VCaP (cell line): ENCODE measurements at regions not wholly inside any gene's neighbourhood (a gene's known extent, or its start where the extent isn't known, plus 50 kb on each side); places are given as distances from the start of the nearest gene placed in this dataset.

Source experiments
- H3K27ac ChIP-seq: fragments of 450-650 bp; 2 replicates; pipeline ENCODE4 v1.5.1; 2017
- TF ChIP-seq, protein P1 (sequence below): fragments of 450-650 bp; conservative IDR thresholded peaks from 2 replicates; pipeline ENCODE4 v1.5.1; 2017; ENCODE audit warnings: mild to moderate bottlenecking, moderate library complexity

DNA sequence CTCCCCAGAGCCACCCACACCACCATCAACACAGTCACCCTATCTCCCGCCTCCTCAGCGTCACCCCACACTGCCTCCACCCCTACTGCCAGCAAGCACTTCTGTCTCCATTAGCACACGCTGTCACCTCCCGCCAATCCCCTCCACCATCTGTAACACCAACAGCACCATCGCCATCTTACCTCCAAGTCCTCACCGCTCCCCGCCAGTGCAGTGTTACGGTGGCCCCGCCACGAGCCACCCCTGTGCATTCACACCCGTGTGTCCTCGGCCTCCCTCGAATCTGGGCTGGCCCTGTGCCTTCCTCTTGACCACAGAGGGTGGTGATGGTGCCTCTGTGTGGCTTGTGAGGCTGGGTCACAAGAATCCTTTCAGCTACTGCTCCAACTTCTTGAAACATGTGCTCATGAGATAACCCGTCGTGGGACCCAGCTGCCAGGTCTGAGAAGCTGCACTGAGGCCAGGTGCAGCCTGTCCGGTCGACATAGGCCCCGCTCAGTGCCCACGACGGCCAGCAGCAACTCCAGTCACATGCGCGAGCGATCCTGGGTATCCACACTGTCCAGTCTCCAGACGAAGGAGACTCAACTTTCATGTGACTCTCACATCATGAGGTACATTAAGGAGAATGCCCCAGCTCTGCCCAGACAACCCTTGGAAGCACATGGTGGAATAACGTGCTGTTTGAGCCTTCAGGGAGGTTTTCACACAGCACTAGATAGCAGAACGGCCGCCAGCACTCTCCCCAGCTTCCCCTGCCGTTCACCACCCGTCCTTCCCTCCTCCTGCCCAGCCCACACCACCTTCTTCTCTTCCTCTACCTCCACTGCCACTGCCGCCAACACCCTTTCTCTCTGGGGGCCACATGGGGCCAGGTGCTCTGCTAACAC is 72.6 kb upstream of the ASB18 start:
- no peak overlapping the region for H3K27ac ChIP-seq
- TF ChIP-seq, protein P1, sequence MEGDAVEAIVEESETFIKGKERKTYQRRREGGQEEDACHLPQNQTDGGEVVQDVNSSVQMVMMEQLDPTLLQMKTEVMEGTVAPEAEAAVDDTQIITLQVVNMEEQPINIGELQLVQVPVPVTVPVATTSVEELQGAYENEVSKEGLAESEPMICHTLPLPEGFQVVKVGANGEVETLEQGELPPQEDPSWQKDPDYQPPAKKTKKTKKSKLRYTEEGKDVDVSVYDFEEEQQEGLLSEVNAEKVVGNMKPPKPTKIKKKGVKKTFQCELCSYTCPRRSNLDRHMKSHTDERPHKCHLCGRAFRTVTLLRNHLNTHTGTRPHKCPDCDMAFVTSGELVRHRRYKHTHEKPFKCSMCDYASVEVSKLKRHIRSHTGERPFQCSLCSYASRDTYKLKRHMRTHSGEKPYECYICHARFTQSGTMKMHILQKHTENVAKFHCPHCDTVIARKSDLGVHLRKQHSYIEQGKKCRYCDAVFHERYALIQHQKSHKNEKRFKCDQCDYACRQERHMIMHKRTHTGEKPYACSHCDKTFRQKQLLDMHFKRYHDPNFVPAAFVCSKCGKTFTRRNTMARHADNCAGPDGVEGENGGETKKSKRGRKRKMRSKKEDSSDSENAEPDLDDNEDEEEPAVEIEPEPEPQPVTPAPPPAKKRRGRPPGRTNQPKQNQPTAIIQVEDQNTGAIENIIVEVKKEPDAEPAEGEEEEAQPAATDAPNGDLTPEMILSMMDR: no peak

DNA sequence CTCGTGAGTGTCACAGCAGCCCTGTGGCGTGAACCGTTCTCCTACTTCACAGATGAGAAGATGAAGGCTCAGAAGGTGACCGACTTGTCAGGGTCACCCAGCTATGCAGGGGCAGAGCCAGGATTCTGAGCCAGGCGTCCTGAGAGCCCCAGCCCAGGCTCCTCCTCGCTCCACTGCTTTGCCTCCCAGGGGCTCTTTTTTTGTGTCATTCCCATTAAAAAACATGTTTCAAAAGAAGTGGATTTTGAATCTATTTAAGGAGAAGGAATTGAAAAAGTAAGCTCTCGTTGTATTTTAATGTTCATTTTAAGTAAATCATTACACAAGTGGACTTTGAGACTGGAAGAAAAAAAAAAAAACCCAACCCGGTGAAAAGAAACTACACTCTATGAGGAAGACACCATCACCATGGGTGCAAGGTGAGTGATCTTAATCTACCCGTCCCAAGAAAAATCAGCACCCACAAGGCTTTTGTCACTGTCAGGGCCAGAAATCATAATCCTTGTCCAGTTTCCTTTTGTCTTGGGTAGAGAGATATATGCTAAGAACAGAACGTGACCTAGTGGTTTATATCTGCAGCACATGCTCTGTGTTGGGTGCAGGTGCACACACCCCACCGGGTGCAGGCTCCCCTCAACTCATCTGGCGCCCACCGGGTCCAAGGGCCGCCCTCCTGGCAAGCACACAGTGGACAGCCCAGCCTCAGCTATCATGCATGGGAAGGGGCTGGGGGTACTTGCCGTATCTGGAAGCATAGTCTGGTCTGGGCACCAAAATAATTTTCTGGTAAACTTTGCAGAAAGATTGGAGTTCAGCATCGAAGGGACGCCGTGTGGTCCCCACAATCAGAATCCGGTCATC is 73.5 kb upstream of the ASB18 start:
- H3K27ac ChIP-seq: no peak overlapping the region
- TF ChIP-seq, protein P1: no peak

DNA sequence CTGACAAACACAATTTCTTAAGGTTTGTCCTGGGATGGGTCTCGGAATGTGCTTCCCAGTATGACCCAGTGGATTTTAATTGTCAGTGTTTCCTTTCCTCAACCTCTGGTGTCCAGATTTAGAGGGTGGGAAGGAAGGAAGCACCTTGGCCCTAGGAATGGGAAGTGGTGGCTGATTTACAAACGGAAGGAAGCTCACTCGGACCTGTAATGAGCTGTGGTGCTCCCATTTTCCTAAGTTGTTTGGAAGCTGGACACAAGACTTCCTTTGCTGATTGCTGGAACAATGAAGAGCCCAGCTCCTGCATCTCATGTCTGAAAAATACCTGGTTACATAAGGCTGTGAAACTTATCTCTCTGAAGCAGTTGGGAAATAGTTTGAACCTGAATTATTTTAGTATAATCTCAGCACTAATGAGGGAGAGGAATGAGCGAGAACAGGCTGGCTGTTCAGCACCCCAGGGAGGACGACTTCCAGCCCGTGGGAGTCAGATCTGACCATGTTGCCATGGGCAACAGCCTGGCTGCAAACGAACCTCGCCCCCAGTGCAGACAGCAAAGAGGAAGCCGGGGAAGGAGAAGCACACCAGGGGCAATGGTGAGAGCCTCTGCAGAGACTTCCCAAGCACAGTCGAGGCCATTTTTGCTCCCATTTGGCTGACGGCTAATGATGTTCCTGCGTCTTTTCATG is 74.4 kb upstream of the ASB18 start:
- TF ChIP-seq, protein P1: no peak
- no peak overlapping the region for H3K27ac ChIP-seq

DNA sequence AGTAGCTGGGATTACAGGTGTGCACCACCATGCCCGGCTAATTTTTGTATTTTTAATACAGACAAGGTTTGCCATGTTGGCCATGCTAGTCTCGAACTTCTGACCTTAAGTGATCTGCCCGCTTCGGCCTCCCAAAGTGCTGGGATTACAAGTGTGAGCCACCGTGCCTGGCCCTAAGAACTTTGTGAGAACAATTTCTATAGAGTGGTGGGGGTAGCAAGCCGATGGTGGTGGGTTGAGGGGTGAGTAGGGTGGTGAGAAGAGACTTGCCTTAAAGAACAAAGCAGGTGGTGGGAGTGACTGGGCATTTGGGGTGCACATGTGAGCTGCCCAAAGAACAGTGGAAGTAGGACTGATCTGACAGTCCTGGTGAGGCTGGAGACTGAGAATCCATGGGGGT is 76.0 kb upstream of the ASB18 start:
- no peak overlapping the region for H3K27ac ChIP-seq
- TF ChIP-seq, protein P1: no peak

DNA sequence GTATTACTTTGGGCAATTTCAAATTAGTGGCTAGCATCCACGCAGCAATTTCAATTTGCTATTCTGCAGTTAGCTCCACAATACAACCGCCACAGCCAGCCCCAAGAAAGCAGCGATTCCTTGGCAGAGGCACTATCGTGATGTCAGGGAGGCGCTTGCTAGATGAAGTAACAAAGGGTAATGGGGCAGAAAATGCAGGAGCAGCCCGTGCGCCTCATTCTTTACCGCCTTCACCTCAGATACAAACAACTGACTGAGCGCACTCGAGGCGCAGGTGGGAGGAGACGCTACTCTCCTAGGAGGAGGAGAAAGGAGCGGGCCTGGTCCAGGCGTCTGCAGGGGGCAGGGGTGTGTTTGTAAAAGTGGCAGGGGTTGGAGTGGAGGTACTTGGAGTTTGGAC is 76.9 kb upstream of the ASB18 start:
- TF ChIP-seq, protein P1: no peak
- no peak overlapping the region for H3K27ac ChIP-seq

DNA sequence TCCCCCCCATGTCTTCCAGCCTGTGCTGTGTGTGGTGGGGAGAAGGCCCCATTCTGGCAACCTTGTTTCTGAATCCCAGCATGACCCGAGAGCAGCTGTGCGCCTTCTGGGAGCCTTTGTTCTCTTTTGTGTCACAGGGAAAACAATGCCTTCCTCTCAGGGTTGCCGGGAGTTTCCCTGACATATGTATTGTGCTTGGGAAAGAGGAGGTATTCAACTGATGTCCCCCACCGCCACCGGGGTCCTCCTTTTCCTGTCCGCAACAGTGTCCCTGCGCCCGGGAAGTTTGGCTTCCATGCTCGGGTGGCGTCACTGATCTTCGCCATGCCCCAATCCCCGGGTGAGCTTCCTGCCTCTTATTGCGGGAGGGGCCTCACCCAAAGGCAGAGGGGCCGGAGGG is 77.5 kb upstream of the ASB18 start:
- no peak overlapping the region for H3K27ac ChIP-seq
- TF ChIP-seq, protein P1: no peak

DNA sequence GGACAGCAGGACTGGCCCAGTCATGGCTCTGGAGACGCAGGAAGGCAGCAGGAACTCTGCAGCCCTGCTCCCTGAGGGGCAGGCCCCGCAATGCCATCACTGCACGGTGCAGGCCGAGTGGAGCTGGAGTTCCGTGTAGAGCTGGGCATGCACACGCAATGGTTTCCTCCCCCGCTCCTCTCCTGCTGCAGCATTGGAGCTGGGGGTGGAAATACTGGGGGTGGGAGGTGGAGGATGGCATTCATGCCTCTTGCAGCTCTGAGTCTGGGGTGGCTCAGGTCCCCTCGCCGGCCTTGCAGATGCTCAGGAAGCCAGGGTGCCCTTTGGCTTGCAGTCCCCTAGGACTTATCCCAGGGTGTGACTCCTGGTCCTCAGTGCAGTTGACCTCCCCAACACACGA is 78.3 kb upstream of the ASB18 start:
- TF ChIP-seq, protein P1: no peak
- H3K27ac ChIP-seq: no peak overlapping the region
